Mesothelial cell of epicardium (in vitro differentiated cells): ENCODE measurements at regions not wholly inside any gene's neighbourhood (a gene's known extent, or its start where the extent isn't known, plus 50 kb on each side); places are given as distances from the start of the nearest gene placed in this dataset.

Source experiments
- DNase-seq, 2 experiments: peaks; one replicate each; pipeline ENCODE4 v3.0.0; 2021; ENCODE audit warnings: low spot score in 2 of 2; ENCODE audit not compliant: unreplicated experiment in 2 of 2
- H3K27ac Mint-ChIP-seq: 2 replicates; pipeline ENCODE4 v1.8.0; 2021; ENCODE audit warnings: mixed read lengths
- H3K27me3 Mint-ChIP-seq: 2 replicates; pipeline ENCODE4 v1.8.0; 2021; ENCODE audit warnings: low read depth, mixed read lengths
- H3K36me3 Mint-ChIP-seq: 2 replicates; pipeline ENCODE4 v1.8.0; 2021; ENCODE audit warnings: mixed read lengths
- H3K4me1 Mint-ChIP-seq: 2 replicates; pipeline ENCODE4 v1.8.0; 2021; ENCODE audit warnings: mixed read lengths
- H3K4me3 Mint-ChIP-seq: 2 replicates; pipeline ENCODE4 v1.8.0; 2021; ENCODE audit warnings: mild to moderate bottlenecking, moderate library complexity, mixed read lengths
- H3K9me3 Mint-ChIP-seq: 2 replicates; pipeline ENCODE4 v1.8.0; 2021; ENCODE audit warnings: mixed read lengths
- TF ChIP-seq, protein P1 (sequence below): fragments of 200-600 bp; sonication (generic); IDR thresholded peaks from one replicate; pipeline ENCODE4 v1.5.0; 2021; ENCODE audit warnings: antibody characterized with exemption; ENCODE audit not compliant: unreplicated experiment

DNA sequence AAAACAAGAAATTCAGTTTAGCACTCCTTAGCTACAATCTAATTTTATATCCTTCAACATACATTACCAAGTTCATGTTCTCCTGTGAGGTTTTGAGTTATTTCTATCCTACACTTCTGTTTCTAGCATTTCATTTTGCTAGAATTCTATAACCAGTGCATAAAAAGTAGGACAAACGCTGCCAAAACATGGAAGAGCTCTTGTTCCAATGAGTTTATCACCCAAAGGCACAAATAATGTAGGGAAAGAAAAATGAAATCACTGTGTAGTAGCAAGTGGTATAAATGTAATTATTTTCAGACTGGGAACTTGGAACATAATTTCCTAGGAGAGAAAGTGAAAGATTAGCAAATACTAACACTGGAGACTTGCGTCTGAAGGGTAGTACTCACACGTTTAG, 413.3 kb upstream of the NRSN1 start:
- Mint-ChIP-seq H3K9me3 (peaks cover 3% of the 10 kb centered on the region), H3K27me3 (no peaks in the 10 kb centered on the region), H3K4me3 (no peak overlapping the region), H3K4me1 (peaks cover 17% of the 10 kb centered on the region), H3K36me3 (no peaks in the 10 kb centered on the region), H3K27ac (no peak overlapping the region)
- DNase-seq = no peak
- TF ChIP-seq, protein P1, sequence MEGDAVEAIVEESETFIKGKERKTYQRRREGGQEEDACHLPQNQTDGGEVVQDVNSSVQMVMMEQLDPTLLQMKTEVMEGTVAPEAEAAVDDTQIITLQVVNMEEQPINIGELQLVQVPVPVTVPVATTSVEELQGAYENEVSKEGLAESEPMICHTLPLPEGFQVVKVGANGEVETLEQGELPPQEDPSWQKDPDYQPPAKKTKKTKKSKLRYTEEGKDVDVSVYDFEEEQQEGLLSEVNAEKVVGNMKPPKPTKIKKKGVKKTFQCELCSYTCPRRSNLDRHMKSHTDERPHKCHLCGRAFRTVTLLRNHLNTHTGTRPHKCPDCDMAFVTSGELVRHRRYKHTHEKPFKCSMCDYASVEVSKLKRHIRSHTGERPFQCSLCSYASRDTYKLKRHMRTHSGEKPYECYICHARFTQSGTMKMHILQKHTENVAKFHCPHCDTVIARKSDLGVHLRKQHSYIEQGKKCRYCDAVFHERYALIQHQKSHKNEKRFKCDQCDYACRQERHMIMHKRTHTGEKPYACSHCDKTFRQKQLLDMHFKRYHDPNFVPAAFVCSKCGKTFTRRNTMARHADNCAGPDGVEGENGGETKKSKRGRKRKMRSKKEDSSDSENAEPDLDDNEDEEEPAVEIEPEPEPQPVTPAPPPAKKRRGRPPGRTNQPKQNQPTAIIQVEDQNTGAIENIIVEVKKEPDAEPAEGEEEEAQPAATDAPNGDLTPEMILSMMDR = no peak

DNA sequence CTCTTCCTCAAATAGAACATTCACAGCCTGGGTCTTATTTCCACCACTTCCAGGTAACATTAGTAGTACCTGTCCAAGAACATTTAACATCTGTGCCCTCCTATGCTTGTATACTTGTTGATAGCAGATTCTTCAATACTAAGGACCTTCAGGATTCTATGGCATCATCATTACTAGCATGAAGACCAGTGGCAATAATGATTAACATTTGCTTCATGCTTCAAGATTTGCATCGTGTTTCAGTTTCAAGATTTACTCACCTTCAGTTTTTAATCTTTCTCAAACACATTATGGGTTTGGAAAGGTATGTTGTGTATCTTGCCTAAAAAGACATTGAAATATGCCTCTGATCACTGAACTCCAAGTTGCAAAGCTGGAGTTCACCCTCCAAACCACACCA, 412.8 kb upstream of the NRSN1 start:
- TF ChIP-seq, protein P1 = no peak
- Mint-ChIP-seq H3K4me1 (peaks cover 17% of the 10 kb centered on the region), H3K27me3 (no peaks in the 10 kb centered on the region), H3K9me3 (peaks cover 3% of the 10 kb centered on the region), H3K27ac (no peak overlapping the region), H3K36me3 (no peaks in the 10 kb centered on the region), H3K4me3 (no peak overlapping the region)
- no peak for DNase-seq

DNA sequence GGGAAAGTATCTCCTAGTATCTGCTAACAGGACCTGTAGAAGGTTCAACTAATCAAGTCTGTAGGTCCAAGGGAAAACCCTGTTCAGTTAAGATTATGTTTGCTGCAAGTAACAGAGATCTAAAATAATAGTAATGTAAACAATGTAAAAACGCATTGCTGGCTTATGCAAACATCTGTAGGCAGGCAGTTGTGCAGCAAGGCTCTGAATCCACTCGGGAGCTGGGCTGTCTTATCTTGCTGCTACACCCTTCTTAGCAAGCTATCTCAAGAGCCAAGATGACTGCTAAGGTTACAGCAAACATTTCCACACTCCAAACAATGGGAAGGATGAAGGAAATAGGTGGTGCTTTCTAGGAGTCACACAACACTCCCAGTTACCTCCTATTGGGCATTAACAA, 397.3 kb upstream of the NRSN1 start:
- Mint-ChIP-seq H3K27ac (no peak overlapping the region), H3K4me1 (peaks cover 6% of the 10 kb centered on the region), H3K36me3 (no peaks in the 10 kb centered on the region), H3K27me3 (no peaks in the 10 kb centered on the region), H3K4me3 (no peak overlapping the region), H3K9me3 (peaks cover 2% of the 10 kb centered on the region)
- DNase-seq = no peak
- TF ChIP-seq, protein P1 = no peak

DNA sequence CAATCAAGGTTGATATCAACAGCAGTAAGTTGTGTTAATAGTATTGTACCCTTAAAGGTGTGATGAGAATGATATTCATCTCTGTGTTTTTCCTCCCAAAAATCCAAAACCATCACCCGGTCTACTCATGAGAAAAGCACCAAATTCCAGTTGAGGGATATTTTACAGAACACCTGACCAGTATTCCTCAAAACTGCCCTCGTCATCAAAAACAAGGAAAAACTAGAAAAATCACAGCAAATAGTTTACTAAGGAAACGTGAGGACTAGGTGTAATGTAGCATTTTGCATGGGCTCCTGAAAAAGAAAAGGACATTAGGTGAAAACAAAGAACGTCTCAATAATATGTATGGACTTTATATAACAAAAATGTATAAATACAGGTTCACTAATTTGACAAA, 394.4 kb upstream of the NRSN1 start:
- TF ChIP-seq, protein P1 = no peak
- H3K4me3 Mint-ChIP-seq = no peak overlapping the region
- no peaks in the 10 kb centered on the region for H3K27me3 Mint-ChIP-seq
- no peaks in the 10 kb centered on the region for H3K36me3 Mint-ChIP-seq
- peaks cover 17% of the 10 kb centered on the region for H3K4me1 Mint-ChIP-seq
- no peak overlapping the region for H3K27ac Mint-ChIP-seq
- no peak for DNase-seq
- no peaks in the 10 kb centered on the region for H3K9me3 Mint-ChIP-seq

DNA sequence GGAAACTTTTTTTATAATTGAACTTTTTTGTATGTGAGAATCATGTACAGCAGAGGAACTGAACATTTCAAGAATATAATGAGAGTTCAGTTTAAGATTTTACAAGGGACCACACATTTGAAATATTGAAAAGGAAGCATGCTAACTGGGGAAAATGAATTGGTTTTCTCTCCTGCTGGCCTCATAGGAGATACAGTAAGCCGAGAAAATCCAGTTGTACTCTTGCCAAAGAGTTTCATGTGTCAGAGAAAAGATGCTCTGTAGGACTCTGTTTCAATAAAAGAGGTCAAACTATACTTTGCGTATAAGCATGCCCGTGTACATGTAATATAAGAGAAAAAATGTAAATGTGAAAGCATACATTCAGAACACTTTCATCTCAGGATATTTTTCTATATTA, 393.5 kb upstream of the NRSN1 start:
- H3K4me3 Mint-ChIP-seq = no peak overlapping the region
- peaks cover 17% of the 10 kb centered on the region for H3K4me1 Mint-ChIP-seq
- no peak overlapping the region for H3K27ac Mint-ChIP-seq
- H3K9me3 Mint-ChIP-seq = no peaks in the 10 kb centered on the region
- H3K27me3 Mint-ChIP-seq = no peaks in the 10 kb centered on the region
- TF ChIP-seq, protein P1 = no peak
- no peak for DNase-seq
- H3K36me3 Mint-ChIP-seq = no peaks in the 10 kb centered on the region

DNA sequence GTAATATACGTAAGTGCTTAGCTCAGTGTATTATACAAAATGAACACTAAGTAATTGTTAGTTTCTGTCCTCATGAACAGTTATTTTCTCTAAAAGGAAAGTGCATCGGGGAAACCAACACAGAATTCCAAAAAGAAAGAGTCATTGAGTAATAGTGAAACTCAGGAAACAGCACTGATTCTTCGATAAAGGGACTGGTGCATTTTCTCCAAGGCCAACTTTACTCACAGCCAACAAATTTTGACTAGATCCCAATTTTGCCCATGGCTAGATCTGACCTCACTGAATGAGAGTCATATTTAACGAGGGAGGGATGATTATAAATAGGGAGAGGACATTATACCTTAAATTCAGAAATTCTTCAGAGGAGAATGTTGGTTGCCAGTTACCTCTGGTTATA, 390.9 kb upstream of the NRSN1 start:
- TF ChIP-seq, protein P1 = no peak
- Mint-ChIP-seq H3K36me3 (no peaks in the 10 kb centered on the region), H3K27me3 (no peaks in the 10 kb centered on the region), H3K9me3 (peaks cover 4% of the 10 kb centered on the region), H3K4me1 (peaks cover 11% of the 10 kb centered on the region), H3K4me3 (no peak overlapping the region), H3K27ac (no peak overlapping the region)
- no peak for DNase-seq
